Chondrocyte (in vitro differentiated cells): ENCODE measurements at regions not wholly inside any gene's neighbourhood (a gene's known extent, or its start where the extent isn't known, plus 50 kb on each side); places are given as distances from the start of the nearest gene placed in this dataset.
"Not testable (repeated sequence)": the region's sequence is repeated elsewhere in the genome, so short reads cannot be mapped to it uniquely, and the experiment has no call there.

Experiments used
- DNase-seq: peaks from one replicate; pipeline ENCODE4 v3.0.0; 2021; ENCODE audit warnings: mixed read lengths, low spot score
- H3K27ac Mint-ChIP-seq: one replicate; pipeline ENCODE4 v1.8.0; 2021; ENCODE audit warnings: mild to moderate bottlenecking, moderate library complexity, mixed read lengths; ENCODE audit not compliant: unreplicated experiment
- H3K27me3 Mint-ChIP-seq: 2 replicates; pipeline ENCODE4 v1.8.0; 2021; ENCODE audit warnings: low read depth, mixed read lengths
- H3K36me3 Mint-ChIP-seq: 2 replicates; pipeline ENCODE4 v1.8.0; 2021; ENCODE audit warnings: low read depth, mixed read lengths
- H3K4me1 Mint-ChIP-seq: 2 replicates; pipeline ENCODE4 v1.8.0; 2021; ENCODE audit warnings: low read depth, mild to moderate bottlenecking, mixed read lengths
- H3K4me3 Mint-ChIP-seq: one replicate; pipeline ENCODE4 v1.8.0; 2021; ENCODE audit warnings: mild to moderate bottlenecking, moderate library complexity, mixed read lengths; ENCODE audit not compliant: unreplicated experiment
- H3K9me3 Mint-ChIP-seq: 2 replicates; pipeline ENCODE4 v1.8.0; 2021; ENCODE audit warnings: low read depth, mixed read lengths
- CTCF ChIP-seq: fragments of 200-600 bp; sonication (generic); IDR thresholded peaks from 2 replicates; pipeline ENCODE4 v1.5.0; 2021; ENCODE audit warnings: antibody characterized with exemption, mild to moderate bottlenecking, moderate library complexity

- Mint-ChIP-seq H3K27me3 (no peaks in the 10 kb centered on the region), H3K4me3 (no peak overlapping the region), H3K4me1 (no peaks in the 10 kb centered on the region), H3K27ac (no peak overlapping the region), H3K9me3 (no peaks in the 10 kb centered on the region), H3K36me3 (no peaks in the 10 kb centered on the region)
- DNase-seq: no peak
- no peak for TF ChIP-seq CTCF
Observed at GRCh38 chr3:110623571-110623970, 448.0 kb upstream of the NECTIN3 start.

- H3K4me3 Mint-ChIP-seq: no peak overlapping the region
- no peak for TF ChIP-seq CTCF
- H3K9me3 Mint-ChIP-seq: no peaks in the 10 kb centered on the region
- no peaks in the 10 kb centered on the region for H3K36me3 Mint-ChIP-seq
- no peak overlapping the region for H3K27ac Mint-ChIP-seq
- H3K27me3 Mint-ChIP-seq: no peaks in the 10 kb centered on the region
- DNase-seq: no peak
- H3K4me1 Mint-ChIP-seq: no peaks in the 10 kb centered on the region
Observed at GRCh38 chr3:110624576-110624975, 447.0 kb upstream of the NECTIN3 start.

- H3K4me3 Mint-ChIP-seq: no peak overlapping the region
- TF ChIP-seq CTCF: no peak
- no peaks in the 10 kb centered on the region for H3K36me3 Mint-ChIP-seq
- DNase-seq: no peak
- no peaks in the 10 kb centered on the region for H3K27me3 Mint-ChIP-seq
- H3K9me3 Mint-ChIP-seq: no peaks in the 10 kb centered on the region
- no peak overlapping the region for H3K27ac Mint-ChIP-seq
- no peaks in the 10 kb centered on the region for H3K4me1 Mint-ChIP-seq
Observed at GRCh38 chr3:110625201-110625747, 446.3 kb upstream of the NECTIN3 start.

GRCh38 chr3:110626652-110627111 is 444.9 kb upstream of the NECTIN3 start:
- H3K9me3 Mint-ChIP-seq, H3K27ac Mint-ChIP-seq, H3K4me3 Mint-ChIP-seq, H3K36me3 Mint-ChIP-seq, DNase-seq, H3K27me3 Mint-ChIP-seq, H3K4me1 Mint-ChIP-seq: not testable (repeated sequence)

GRCh38 chr3:110628650-110629301 is 442.8 kb upstream of the NECTIN3 start:
- Mint-ChIP-seq H3K4me1 (no peaks in the 10 kb centered on the region), H3K27ac (no peak overlapping the region), H3K27me3 (no peaks in the 10 kb centered on the region), H3K4me3 (no peak overlapping the region), H3K9me3 (no peaks in the 10 kb centered on the region), H3K36me3 (peaks cover 2% of the 10 kb centered on the region)
- TF ChIP-seq CTCF: no peak
- no peak for DNase-seq

GRCh38 chr3:110629917-110630316 is 441.7 kb upstream of the NECTIN3 start:
- no peak for TF ChIP-seq CTCF
- Mint-ChIP-seq H3K36me3 (peaks cover 2% of the 10 kb centered on the region), H3K4me3 (no peak overlapping the region), H3K27ac (no peak overlapping the region), H3K9me3 (peaks cover 2% of the 10 kb centered on the region), H3K27me3 (no peaks in the 10 kb centered on the region), H3K4me1 (no peaks in the 10 kb centered on the region)
- DNase-seq: no peak
